HG02623 (cell line): ENCODE measurements at regions not wholly inside any gene's neighbourhood (a gene's known extent, or its start where the extent isn't known, plus 50 kb on each side); places are given as distances from the start of the nearest gene placed in this dataset.
"Not testable (repeated sequence)": the region's sequence is repeated elsewhere in the genome, so short reads cannot be mapped to it uniquely, and the experiment has no call there.

ENCODE experiments used
- ATAC-seq: cut with Tn5 transposase; IDR thresholded peaks from one replicate; pipeline ENCODE4 v1.9.1; 2021; ENCODE audit warnings: moderate library complexity; ENCODE audit not compliant: unreplicated experiment

DNA sequence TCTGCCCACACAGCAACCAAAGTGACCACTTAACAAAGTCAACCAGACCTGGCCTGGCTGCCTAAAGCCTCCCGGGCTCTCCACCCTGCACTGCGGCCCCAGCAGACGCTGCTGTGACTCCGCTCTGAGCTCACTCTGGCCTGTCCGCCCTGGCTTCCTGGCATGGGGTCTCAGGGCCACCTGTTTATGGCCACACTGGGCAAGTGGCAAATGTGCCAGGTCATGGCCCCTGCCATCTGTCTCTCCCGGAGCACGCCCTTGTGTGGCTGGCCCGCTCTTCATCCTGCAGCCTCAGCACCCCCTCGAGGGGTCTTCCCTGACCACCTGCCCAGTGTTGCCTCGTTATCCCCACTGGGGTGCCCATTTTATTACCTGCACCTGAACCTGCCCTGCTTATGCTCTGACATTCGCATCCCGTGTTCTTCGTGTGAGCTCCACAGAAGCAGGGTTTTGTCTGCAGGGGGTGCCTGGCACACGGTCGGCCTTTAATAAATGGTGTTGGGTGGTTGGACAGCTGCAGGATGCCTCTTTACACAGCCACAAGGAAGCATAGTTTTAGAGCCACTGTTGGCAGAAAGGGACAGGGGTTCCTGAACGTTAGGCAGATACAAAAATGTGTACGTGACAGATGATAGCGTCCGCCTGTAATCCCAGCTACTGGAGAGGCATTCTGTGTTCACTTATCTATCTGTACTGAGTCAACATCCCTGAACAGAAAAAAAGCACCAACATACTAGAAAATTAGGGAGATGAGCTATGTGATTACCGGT is 785.6 kb downstream of the TBC1D22A start:
- no peak for ATAC-seq

DNA sequence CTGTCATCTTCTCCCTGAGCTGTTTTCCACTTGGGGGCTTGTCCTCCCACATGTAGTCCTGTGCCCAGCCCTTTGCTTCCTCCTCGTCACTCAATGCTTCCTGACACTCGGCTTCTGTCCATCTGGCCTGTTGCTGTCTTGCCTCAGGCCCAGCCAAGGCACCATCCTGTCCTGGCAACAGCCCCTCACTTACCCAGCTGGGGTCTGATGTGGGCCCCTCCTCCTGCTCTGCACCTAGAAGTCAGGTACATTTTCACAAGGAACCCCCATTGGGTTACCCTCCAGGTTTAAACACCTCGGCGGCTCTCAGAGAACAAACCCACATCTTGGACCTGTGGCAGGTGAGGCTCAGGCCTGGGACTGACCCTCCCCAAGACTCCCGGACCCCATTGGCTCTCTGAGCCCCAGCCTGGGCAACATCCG is 784.8 kb downstream of the TBC1D22A start:
- no peak for ATAC-seq

DNA sequence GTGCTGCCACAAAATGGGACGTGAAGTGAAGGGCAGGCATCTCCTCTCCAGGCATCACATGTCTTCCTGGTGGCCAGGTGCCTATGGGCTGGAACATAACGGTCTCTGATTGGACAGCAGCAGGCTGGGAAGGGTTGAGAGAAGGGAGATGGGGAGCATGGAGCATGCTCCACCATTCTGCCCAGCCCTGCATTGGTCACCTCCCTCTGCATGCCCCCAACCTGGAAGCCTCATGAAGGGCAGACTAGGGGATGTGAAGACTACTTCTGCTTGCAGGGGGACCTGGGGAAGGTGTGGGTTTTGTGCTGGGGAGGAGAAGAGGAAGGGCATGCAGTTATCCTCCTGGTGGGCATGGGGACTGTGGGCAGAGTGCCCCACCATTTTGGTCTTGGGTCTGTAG is 782.2 kb downstream of the TBC1D22A start:
- no peak for ATAC-seq

DNA sequence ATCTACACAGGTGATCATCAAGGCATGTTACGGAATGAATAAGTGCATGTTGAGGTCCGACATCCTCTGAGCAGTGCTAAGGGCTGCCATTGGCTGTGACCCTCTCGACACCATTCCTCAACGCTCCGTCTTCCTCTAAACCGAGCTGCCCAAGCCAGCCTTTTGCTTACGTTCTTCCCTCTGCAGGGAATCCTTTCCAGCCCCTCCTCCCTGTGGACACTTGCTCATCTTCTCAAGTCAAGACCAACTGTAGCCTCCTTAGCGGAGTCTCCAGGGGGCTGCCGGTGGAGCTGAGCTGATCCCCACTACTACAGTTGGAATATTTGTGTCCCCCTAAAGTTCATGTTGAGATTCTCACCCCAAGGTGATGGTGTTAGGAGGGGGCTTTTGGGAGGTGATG is 781.0 kb downstream of the TBC1D22A start:
- no peak for ATAC-seq

DNA sequence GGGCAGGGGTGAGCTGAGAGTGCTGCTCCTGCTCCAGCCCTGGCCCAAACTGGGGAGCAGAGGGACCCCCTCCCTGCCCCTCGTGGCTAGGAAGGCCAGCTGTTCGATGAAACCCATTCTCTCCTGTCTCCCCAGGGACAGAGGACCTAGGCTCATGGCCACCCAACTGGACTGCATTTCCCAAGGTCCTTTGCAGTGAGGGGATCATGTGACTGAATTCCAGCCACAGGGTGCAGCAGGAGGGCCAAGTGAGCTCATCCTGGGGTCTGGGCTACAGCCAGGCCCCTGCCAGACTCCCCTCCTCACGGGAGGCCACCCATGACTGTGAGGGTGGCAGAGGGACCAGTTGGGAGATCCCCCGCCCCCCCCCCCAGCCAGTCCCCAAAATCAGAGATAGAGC is 777.6 kb downstream of the TBC1D22A start:
- no peak for ATAC-seq

DNA sequence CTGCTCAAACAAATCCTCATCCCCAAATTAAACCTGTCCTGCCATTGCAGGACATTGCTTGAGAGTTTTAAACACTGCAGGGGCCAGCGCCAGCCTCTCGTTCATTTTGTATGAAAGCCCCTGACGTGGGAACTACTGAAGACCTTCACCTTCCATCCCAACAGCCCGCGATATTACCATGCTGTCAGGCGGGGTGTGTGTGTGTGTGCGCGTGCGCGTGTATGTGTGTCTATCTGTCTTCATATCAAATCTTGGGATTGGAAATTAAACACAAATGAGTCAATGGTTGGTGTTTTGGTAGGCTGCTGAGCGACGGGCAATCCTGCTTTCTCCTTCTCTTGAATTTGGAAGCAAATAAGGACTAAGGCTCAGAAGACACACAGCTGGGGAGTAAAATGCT is 776.9 kb downstream of the TBC1D22A start:
- ATAC-seq: no peak

DNA sequence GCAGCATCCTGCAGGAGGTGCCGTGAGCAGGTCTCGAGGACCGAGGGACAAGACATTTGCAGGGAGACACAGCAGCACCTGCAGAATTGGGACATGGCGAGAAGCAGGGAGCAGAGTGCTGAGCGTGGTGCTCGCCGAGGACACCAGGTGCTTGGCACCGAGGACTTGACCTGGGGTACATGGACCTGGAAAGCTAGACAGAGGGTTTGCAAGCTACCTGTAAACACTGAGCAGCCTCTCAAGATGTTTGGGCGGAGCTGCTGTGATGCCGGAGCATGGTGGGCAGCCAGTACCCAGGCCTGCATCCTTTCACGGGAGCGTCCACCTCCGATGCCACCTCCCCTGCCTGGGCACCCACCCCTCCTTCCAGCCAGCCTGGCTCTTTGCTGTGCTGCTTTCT is 773.2 kb downstream of the TBC1D22A start:
- ATAC-seq: no peak

DNA sequence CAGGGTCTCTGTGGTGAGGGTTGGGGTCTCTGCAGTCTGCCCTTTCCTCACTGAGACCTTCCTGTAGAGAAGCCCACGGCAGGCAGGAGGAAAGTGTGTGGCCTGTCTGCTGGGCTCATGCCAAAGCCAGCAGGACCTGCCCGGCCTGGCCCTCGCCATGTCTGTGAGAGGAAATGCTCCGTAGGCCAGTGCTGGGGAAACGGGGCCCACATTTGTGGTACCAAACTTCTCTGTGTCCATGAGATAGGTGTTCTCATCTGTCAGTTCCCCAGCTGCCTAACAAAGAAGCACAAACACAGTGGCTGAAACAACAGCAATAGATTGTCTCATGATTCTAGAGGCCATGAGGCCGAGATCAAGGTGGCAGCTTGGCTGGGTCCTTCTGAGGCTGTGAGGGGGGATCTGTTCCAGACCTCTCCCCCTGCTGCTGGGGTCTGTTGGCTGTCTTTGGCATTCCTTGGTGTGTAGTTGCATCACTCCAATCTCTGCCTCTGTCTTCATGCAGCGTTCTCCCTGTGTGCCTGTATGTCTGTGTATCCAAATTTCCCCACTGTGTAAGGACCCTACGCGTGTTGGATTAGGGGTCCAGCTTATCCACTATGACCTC is 772.5 kb downstream of the TBC1D22A start:
- ATAC-seq: no peak

DNA sequence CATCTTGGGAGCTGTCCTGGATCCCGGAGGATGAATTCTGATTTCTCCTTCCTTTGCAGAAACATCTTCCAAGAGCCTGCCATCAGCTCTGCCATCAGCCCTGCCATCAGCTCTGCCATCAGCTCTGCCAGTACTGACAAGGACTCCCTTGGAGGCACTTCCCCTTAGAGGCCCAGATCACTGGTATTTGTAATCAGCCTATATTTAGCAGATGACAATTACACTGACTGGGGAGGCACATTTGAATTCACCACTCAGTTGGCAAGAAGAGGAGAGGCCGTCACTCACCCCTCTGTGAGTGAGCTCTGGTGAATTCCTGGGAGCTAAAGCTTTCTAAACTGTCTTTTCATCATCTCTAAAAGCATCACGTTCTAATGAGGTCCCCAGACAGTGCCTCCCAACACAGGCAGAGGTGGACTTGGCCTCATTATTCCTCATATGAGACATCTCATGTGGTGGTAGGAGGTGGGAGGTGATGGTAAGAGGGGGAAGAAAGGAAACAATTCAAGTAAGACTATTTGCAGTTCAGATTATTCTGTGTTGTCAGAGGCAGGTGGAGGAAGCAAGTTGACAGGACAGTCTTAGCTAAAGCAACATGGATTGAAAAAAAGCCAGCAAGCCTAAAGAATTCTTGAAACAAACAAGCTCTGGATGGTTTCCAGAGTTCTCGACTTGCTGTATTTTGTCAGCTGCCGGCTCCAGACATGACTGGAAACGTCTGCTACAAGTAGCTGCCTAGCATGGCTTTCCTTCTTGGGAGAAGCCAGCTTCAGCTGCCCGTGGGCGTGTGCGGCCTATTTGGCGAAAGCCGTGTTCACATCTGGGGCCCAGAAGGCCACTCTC is 771.7 kb downstream of the TBC1D22A start:
- ATAC-seq: no peak

DNA sequence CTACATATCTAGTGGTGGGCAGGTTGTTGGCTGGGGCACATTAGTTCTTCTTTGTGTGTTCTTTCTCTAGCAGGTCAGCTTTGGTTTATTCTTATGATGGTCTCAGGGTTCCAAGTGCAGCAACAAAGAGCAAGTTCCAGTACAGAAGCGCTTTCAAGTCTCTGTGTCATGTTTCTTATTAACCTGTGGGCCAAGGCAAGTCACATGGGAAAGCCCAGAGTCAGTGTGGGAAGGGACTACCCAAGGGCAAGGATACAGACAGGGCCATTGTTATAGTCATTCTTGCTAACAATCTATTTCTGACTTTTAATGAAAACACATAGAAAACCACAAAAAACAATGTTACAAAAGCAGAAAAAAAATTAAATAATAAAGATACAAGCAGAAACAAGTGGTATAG is 754.6 kb downstream of the TBC1D22A start:
- no peak for ATAC-seq

DNA sequence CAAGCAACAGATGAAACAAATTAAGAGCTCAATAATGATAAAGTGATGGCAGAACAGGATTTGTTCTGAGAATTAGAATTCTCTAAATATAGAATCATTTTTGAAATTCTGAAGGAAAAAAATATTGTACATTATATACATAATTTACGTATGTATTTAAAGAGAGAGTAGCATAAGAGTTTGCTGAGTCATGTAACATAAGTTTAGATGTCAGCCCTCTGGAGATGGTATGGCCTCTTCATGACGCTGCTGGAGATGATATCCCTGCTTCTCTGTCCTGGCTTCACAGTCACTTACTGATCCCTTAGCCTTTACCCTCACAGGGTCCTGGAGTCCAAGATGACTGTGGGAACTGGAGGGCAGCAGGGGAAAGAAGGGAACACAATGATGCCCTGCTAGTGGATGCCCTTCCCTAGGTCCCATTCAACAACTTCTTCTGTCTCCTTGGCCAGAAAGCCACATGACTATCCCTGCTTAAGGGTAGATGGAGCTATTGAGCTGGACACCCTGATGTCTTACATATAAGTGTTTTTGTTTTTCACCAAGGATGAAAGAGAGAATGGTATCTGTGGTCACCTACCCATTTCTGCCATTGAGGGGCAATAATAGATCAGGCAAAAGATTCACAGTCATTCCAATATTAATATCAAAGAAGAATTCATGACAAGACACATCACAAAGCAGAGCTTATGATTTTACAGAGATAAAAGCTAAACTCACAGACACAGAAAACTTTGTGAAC is 753.1 kb downstream of the TBC1D22A start:
- no peak for ATAC-seq

DNA sequence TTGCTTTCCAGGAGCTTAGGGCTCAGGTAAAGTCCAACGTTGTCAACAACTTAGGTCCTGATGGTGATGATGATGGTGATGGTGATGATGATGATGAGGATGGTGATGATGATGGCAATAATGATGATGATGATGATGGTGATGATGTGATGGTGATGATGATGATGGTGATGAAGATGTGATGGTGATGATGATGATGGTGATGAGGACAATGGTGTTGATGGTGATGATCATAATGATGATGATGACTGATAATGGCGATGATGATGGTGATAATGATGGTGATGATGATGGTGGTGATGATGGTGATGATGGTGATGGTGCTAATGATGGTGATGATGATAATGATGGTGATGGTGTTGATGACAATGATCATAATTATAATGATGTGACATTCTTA is 750.2 kb downstream of the TBC1D22A start:
- ATAC-seq: no peak

DNA sequence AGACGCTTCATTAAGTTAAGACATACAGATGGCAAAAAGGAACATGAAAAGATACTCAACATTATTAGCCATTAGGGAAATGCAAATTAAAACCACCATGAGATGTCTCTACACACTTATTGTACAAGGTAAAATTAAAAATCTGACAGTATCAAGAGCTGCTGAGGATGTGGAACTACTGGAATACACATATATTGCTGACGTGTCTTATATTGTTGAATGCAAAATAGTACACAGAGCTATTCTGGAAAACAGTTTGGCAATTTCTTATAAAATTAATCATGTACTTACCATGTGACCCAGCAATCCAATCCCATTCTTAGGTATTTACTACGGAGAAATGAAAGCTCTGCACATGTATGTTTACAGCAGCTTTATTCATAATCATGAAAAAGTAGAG is 742.5 kb downstream of the TBC1D22A start:
- no peak for ATAC-seq

DNA sequence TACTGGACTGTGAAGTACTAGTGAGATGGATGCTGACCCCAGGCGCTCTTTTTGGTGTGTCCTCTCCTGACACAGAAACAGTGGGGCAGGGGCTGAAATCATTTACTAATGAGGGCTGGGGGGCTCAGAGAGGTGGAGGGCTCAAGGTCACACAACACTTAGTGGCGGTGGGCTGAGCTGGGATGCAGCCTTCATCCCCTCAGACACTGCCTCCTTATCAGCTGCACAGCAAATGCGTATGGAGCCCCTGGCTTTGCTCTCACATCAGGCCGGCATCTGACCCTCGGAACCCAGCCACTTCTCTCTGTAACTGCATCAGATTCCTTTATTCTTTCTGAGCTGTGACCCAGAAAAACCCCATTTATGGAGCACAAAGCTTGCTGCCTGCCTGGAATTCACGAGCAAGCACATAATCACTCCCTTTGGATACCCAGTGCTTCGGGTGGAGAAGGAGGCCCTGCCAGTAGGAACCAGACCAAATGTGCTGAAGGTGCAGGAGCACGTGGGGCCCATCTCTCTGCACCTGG is 736.6 kb downstream of the TBC1D22A start:
- no peak for ATAC-seq

DNA sequence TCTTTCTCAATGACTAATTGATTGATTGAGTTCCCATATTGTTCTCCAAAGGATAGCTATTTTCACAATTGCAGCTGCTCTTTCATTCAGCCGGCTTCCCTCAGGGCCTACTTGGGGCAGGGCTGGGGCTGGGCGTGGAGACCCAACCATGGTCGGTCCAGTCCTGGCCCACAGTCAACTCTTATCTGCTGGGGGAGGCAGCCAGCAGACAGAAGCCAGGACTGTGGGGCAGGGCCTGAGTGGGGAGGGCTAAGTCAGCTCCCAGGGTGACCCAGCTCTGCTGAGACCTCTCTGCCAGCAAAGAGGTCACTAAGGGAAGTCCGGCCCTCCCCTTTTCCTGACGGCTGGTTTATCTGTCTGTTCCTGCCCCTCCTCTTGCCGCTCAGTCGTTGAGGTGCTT is 735.2 kb downstream of the TBC1D22A start:
- ATAC-seq: no peak

DNA sequence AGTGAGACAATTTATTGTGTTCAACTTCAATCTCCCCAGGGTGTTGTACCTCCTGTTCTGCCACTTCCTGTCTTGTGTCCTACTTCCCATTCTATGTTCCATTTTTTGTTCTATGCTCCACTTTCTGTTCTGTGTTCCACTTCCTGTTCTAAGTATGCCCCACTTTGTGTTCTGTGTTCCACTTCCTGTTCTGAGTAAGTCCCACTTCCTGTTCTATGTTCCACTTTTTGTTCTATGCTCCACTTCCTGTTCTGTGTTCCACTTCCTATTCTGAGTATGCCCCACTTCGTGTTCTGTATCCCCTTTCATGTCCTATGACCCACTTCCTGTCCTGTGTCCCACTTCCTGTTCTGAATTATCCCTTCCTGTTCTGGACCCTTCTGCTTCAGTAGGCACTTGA is 732.7 kb downstream of the TBC1D22A start:
- no peak for ATAC-seq

DNA sequence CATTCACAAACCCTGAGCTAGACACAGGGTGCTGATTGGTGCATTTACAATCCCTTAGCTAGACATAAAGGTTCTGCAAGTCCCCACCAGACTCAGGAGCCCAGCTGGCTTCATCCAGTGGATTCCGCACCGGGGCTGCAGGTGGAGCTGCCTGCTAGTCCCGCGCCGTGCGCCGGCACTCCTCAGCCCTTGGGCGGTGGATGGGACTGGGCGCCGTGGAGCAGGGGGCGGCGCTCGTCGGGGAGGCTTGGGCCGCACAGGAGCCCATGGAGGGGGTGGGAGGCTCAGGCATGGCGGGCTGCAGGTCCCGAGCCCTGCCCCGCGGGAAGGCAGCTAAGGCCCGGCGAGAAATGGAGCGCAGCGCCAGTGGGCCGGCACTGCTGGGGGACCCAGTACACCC is 725.7 kb downstream of the TBC1D22A start:
- ATAC-seq: not testable (repeated sequence)

DNA sequence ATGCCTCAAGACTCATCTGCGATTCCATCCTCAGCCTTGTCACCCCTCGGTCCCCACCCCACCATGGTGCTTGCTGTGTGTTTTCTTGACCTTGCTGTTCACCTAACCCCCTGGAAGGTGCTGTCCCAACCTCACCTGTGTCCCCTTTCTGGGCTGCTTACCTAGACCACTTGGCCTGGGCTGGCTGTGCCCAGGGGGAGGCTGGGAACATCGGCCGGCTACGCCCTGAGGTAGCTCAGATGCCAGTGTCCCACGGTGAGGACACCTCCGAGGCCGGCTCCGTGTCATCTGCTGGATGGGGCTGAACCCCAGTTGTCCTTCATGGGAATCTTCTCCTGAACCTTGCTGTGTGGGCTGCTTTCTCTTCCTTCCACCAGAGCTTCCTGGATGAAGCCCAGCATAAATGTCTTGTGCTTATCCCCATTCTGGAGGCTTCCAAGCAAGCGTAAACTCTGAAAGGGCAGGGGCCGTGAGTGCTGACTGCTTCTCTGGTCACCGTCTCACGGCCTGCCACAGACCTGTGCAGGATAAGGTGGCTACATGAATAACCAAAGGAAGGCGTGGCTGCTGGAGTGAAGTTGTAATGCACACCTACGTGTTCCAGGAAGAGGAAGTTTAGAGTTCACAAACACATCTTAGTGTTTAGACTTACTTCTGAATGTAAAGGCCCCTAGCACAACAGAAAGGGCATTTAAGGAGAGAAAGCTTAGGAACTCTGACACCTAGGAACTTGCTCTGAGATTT is 724.3 kb downstream of the TBC1D22A start:
- ATAC-seq: no peak

DNA sequence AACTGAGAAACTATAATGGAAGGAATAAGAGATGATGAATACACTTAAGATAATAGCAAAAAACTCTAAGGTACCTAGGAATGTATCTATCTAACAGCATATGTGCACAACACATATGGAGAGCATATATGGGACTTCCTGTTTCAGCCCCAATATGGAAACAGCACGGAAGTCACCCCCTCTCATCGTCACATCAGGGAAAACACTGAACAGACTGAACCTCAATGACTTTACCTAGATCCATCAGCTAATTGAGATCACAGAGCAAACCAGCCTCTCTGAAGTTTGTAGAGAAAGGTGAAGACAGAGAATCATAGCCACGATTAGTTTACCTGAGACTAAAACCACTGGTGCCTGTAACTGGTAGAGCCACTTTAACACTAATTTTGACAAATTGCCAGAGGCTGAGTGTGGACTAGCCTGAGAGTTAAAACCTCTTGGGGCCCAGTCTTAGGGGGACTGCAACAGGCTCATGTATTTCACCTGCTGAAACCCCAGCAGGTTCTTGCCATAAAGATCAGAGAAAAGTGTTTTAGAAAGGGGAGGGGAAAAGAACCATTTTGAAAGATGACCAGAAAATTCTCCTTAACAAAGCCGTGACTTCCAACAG is 722.6 kb downstream of the TBC1D22A start:
- ATAC-seq: no peak

DNA sequence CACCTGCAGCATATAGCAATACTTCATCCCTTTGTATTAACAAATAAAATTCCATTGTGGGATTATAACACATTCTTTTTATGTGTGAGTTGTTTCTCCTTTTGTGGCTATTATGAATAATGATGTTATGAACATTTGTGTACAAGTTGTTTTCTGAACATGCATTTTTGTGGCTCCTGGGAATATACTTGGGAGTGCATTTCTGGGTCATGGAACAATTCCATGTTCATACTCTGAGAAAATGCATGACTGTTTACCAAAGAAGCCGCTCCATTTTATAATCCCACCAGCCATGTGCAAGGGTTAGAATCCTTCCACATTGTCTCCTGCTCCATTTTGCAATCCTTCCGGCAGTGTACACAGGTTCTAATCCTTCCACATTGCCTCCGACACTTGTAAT is 713.8 kb downstream of the TBC1D22A start:
- ATAC-seq: no peak
